NCI-H1105 (cell line): ENCODE measurements at regions not wholly inside any gene's neighbourhood (a gene's known extent, or its start where the extent isn't known, plus 50 kb on each side); places are given as distances from the start of the nearest gene placed in this dataset.
"Not testable (repeated sequence)": the region's sequence is repeated elsewhere in the genome, so short reads cannot be mapped to it uniquely, and the experiment has no call there.

Source experiments
- DNase-seq: peaks from one replicate; lab custom pipeline; 2025; lab: John Stamatoyannopoulos, UW

GRCh38 chr1:29798699-29799566 lies 562.6 kb downstream of the PTPRU start:
- DNase-seq, result no peak

- DNase-seq, result not testable (repeated sequence)
These were observed 560.8 kb downstream of the PTPRU start for GRCh38 chr1:29797125-29797524.

GRCh38 chr1:29795965-29796364 lies 559.6 kb downstream of the PTPRU start:
- DNase-seq, result not testable (repeated sequence)

- DNase-seq, result no peak
These were observed 557.5 kb downstream of the PTPRU start for GRCh38 chr1:29793653-29794348.

GRCh38 chr1:29793101-29793546 lies 556.8 kb downstream of the PTPRU start:
- peak; percentile 78 for DNase-seq

GRCh38 chr1:29789910-29790247 lies 553.6 kb downstream of the PTPRU start:
- DNase-seq, result no peak

GRCh38 chr1:29789221-29789909 lies 553.0 kb downstream of the PTPRU start:
- no peak for DNase-seq

GRCh38 chr1:29786791-29787732 lies 550.7 kb downstream of the PTPRU start:
- DNase-seq, result no peak

GRCh38 chr1:29786195-29786594 lies 549.9 kb downstream of the PTPRU start:
- DNase-seq, result peak; percentile 3

GRCh38 chr1:29785554-29785953 lies 549.2 kb downstream of the PTPRU start:
- no peak for DNase-seq

- no peak for DNase-seq
These were observed 548.8 kb downstream of the PTPRU start for GRCh38 chr1:29785137-29785527.

GRCh38 chr1:29784276-29785136 lies 548.2 kb downstream of the PTPRU start:
- DNase-seq, result no peak

GRCh38 chr1:29783508-29784275 lies 547.4 kb downstream of the PTPRU start:
- no peak for DNase-seq

- DNase-seq, result no peak
These were observed 546.7 kb downstream of the PTPRU start for GRCh38 chr1:29782846-29783507.

- DNase-seq, result no peak
These were observed 542.8 kb downstream of the PTPRU start for GRCh38 chr1:29779146-29779545.

- DNase-seq, result no peak
These were observed 541.2 kb downstream of the PTPRU start for GRCh38 chr1:29777522-29777921.

GRCh38 chr1:29774355-29774754 lies 538.0 kb downstream of the PTPRU start:
- no peak for DNase-seq

- no peak for DNase-seq
These were observed 536.3 kb downstream of the PTPRU start for GRCh38 chr1:29772584-29773100.
